Stimulated activated CD4-positive, alpha-beta T cell treated with anti-CD3 and anti-CD28 coated beads, Interleukin-4, amount 100 ng/mL, for 48 hours (primary cell): ENCODE measurements at regions not wholly inside any gene's neighbourhood (a gene's known extent, or its start where the extent isn't known, plus 50 kb on each side); places are given as distances from the start of the nearest gene placed in this dataset.
"Not testable (repeated sequence)": the region's sequence is repeated elsewhere in the genome, so short reads cannot be mapped to it uniquely, and the experiment has no call there.

ENCODE experiments used
- DNase-seq, 2 donors: peaks; one replicate each; pipeline ENCODE4 v3.0.0-alpha.2; 2020; ENCODE audit warnings: low read depth in 2 of 2

DNA sequence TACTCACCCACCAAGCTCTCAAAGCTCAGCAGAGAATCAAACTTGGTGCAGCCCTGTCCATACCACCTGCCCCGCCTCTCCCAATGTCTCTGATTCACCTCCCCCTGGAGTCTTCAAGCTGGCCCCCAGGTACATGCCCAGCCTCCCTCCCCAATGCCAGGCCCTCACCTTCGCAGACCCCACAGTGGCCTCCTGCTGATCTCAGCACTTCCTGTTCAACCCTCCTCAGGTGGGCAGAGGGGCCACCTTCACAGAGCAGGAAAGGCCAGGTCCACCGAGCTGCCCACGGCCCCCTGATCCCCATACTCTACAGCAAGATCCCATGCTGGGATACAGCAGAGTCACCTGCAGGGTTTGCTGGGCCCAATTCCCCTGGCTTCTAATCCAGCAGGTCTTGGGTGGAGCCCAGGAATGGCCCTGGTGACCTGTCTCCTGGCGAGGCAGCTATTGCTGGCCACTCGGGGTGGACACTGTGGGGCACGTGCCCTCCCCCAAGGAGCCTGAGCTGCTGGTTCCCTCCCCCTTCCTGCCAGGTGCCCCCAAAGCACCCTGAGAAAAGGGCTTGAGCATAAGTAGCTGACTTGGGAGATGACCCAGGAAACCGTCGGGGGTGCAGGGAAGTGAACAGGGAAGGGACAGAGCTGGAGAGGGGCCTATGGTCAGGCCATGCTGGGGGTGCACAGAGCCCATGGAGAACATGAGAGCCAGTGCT, 150.7 kb downstream of the BRD1 start:
- DNase-seq: no peak

DNA sequence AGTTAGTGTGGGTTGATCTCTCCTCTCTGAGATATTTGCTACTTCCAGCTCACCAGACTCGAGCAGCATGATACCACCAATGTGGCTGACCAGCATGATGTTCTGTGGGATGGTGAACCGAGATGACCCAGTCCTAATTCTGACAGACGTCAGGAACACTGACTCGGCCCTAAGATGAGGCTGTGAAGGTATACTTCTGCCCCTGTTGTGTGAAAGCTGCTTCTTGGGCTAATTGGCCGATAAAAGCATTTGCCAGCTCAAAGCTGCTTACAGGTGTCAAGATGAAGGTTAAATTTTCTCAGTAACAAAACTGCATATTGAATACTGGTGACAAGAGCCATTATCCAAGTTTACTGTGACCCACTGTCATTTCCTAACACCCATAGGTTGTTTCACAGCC, 151.4 kb downstream of the BRD1 start:
- DNase-seq: no peak

DNA sequence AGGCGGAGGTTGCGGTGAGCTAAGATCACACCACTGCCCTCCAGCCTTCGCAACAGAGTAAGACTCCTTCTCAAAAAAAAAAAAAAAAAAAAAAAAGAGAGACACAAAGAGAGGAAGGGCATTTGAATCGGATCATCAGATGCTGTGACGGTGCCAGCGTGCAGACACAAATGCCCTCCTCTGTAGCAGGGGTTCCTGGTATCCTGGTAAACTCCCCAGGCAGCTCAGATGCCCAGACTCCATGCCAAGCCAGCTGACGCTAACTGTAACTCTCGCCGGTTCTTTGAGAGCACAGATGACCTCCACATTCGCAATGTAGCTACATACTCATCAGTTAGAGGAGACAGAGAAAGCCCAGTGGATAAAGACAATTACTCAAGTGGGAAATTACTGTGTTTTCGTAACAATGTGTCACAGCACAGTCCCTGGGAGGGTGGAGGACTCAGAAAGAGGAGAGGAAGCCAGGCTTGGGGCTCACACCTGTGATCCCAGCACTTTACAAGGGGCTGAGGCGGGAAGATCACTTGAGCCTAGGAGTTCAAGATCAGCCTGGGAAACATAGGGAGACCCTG, 153.1 kb downstream of the BRD1 start:
- no peak for DNase-seq

DNA sequence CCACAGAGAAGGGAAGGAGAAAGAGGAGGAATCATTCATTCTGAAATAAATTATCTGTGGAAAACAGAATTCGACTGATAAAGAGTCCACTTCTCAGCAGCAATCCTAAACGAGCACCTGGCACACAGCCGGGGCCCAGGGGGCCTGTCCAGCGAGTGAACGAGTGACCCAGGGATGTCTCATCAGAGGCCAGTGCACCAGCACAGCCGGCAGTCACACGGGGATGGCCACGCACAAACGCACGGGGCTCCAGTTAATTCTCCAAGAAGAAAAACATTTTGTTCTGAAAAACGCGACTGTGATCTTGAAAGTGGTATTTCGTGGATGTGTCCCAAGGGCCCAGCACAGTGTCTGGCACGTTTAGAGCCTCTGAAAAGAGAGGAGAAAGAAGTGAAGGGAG, 154.6 kb downstream of the BRD1 start:
- no peak for DNase-seq

DNA sequence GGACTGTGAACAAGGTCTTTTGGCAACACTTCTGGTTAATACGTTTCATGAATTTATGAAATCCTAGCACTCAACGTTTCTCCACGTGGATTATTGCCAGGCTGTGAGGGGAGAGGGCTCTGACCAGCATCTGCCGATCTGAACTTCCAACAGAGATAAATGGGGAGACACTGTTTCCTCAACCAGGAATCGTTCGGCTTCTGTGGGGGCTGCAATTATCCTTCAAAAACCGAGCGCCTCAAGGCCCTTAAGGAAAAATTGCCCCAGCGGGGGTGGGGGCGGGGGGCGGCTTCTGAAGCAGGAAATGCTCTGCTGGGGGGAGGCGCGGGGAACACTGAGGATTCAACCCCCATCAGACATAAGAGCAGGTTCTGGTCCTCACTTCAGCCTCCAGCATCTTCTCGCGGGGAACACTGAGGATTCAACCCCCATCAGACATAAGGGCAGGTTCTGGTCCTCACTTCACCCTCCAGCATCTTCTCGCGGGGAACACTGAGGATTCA, 155.6 kb downstream of the BRD1 start:
- no peak for DNase-seq

DNA sequence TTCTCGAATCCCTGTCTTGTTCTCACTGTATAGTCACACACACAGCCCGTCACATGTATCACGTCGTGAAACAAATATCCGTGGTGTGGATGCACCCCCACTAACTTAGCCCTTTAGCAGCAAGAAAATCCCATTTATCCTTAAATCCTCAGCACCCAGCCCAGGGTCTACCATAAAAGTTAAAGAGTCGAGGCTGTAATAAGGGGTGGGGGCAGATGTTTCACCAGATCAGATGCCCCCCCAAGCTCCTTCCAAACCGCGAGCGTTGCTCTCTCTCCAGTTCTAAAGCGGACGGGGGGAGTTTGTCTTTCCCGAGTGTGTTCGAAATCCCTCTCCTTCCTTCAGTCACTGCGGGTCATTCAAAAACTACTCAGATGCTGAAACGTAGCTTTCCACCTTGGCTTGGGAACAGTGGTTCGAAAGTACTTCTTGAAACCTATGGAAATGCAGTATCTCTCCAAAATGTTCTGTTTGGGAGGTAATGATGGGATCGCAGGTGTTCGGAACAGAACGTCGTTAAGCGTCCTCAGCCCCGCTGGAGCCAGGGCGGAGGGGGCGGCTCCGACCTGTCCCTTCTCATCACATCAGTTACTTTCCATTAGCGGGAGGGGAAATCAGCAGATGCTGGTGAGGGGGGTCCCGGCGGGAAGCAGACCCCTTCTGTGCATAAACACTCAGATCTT, 156.2 kb downstream of the BRD1 start:
- no peak for DNase-seq

DNA sequence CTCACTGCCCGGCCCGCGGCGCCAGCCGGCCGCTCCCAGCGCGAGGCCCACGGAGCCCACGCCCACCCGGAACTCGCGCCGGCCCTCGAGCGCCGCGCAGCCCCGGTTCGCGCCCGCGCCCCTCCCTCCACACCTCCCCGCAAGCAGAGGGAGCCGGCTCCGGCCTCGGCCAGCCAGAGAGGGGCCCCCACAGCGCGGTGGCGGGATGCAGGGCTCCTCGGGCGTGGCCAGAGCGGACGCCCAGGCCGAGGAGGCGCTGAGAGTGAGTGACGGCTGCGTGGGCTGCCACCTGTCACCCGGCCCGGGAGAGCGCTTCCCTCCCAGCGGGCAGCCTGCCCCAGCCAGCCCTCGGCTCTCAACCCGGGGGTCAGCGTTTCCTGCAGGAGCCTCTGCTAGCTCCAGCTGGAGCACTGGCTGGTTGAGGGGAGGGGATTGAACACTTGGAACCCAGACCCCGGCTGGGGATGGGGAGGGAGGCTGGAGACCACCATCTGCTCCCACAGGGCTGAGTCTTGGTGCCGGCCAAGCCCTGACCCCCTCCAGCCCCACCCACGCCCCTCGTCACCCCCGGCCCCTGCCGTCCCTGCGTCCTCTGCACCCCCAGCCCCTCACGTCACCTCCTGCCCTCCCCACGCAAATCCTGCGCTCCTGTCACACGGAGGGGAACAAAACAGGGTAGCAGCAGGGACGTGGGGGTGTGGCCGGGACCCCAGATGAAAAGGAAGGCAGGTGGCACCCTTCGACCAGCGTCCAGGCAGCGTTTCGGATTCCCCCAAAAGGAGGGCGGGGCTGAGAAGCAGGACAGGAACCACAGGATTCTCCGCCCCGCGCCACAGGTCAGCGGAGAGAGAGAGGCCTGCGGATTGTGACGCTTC, 157.0 kb downstream of the BRD1 start:
- DNase-seq: peak in 1 of 2 donors; percentile 24

DNA sequence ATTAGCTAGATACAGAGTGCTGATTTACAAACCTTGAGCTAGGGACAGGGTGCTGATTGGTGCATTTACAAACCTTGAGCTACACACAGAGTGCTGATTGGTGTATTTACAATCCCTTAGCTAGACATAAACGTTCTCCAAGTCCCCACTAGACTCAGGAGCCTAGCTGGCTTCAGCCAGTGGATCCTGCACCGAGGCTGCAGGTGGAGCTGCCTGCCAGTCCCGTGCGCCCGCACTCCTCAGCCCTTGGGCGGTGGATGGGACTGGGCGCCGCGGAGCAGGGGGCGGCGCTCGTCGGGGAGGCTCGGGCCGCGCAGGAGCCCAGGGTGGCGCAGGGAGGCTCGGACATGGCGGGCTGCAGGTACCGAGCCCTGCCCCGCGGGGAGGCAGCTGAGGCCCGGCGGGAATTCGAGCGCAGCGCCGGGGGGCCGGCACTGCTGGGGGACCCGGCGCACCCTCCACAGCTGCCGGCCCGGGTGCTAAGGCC, 157.7 kb downstream of the BRD1 start:
- peak in 1 of 2 donors; percentile 8 for DNase-seq

DNA sequence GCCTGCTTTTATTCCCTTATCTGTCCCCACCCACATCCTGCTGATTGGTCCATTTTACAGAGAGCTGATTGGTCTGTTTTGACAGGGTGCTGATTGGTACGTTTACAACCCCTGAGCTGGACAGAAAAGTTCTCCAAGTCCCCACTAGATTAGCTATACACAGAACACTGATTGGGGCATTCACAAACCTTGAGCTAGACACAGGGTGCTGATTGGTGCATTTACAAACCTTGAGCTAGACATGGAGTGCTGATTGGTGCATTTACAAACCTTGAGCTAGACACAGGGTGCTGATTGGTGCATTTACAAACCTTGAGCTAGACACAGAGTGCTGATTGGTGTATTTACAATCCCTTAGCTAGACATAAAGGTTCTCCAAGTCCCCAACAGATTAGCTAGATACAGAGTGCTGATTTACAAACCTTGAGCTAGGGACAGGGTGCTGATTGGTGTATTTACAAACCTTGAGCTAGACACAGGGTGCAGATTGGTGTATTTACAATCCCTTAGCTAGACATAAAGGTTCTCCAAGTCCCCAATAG, 158.2 kb downstream of the BRD1 start:
- DNase-seq: not testable (repeated sequence)

DNA sequence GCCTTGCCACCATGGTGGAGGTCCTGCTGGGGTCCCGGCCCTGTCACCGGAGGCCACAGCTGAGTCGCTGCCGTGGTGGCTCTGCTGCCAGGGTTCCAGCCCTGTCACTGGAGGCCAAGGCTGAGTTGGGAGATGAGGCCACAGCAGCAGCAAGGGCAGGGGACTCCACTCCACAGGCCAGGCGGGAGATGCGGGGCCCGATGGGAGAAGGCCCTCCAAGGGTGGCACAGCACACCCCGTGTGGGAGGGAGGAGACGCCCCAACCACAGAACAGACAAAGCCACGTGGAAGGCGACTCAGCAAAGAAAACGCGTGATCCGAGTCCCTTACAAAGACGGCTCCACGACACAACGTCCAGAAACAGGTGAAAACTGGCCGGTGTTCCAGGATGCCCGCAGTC, 159.3 kb downstream of the BRD1 start:
- DNase-seq: no peak

DNA sequence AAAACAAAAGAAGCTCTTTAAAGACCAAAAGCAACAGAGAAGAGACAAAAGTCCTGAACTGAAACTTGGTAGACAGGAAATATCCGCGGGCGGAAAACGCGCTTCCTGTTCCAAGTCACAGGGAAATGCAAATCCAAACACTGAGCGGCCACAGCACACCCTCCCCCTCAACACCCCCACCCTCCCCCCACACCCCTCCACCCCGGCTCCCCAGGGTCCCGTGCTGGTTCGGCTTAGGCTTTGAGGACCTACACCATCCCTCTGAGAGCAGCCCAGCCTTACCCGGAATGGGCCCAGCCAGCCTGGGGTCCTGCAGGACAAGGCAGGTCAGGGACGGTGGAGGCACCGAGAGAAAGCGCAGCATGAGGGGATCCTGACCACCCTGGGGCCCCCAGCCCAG, 160.4 kb downstream of the BRD1 start:
- DNase-seq: no peak

DNA sequence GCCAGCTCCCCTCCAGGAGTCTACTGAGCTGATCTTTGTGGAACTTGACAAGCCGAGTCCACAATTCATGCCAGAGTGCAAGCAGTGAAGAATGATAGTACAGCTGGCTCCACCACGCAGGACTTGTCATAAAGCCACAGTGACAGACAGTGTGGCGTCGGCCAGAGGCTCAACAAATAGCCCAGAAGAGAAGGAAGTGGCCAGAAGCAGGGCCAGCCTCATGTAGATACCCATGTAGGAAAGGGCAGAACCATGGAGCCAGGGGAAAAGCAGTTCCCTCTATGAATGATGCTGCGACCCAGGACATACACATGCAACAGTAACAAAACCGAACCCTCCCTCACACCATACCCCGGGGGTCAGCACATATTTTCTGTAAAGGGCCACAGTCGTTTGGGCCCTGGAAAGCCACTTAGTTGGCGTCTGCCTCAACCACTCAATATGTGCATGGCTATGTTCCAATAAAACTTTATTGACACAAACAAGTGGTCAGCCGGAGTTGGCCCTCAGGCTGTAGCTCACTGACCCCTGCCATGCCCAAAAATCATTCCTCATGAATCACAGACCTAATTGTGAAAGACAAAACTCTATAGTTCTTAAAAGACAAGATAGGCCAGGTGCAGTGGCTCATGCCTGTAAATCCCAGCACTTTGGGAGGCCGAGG, 161.4 kb downstream of the BRD1 start:
- DNase-seq: no peak

DNA sequence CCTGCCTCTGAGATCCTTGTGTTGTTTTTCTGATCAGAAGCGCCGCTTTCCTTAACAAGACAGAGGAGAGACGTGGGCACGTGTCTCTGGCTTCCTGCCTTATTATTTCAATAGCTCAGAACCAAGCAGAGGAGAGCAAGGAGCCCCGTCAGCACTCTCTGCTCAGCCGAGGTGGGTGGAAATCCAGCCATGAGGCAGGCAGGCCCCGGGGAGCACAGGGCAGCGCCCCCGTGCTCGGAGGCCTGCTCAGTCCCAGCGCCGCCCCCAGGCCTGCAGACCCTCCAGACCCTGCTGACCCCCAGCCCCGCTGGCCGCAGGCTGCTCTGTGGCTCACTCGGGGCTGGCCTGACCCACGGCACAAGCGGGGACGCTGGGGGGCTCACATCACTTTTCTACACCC, 162.8 kb downstream of the BRD1 start:
- DNase-seq: no peak

DNA sequence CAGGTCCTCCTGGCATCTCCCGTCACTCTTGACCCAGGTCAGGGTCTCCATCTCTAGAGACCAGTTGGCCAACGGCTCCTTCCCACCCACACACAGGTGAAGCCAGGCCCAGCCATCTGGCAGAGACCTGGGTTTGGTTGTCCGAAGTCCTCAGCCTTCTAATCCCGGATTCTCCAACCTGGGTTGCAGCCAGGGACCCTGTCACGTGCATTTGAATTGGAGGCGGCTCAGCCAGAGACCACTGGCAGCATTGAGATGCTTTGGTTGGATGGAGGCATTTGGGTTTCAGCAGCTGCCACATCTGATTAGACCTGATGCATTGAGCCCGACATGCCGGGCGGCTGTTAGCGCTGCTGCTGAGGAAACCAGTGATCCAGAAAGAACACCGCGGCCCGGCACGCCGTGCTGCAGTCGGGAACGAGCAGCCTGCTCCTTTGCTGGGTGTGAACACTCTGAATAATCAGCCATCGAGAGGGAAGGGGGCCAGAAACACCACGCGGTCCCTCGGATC, 163.2 kb downstream of the BRD1 start:
- no peak for DNase-seq

DNA sequence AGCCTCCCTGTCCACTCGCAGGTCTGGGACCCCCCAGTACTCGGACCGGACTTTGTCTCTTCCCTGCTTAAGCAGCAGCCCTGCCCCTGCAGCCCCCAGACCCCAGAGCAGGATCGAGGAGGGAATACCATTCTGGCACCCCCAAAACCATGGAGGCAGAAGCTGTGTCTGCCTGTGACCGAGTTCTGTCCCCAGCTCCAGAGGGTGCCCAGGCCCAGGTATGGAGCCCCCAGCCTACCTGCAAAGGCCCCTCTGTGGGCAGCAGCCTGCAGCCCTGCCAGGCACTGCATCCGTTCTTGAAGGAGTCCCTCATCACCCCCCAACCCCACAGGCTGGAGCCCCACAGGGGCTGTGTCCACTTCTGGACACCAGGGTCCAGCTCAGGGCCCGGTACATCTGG, 163.8 kb downstream of the BRD1 start:
- no peak for DNase-seq

DNA sequence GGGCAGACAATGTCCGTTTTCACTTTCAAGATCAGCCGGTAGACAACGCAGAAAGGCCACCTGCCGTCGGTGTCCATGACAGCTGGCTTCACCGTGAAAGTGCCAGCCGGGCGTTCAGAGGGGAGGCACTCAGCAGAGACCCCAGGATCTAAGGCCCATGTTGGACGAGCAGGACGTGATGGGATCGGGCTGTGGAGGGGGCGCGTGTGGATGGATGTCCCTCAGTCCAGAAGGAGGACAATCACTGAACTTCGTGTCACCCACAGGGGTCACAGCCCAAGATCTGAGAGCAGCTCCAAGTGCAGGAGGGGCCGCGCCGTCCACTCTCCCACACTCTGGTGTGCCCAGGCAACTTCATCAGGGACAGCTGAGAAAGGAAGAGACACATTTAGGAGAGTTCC, 164.4 kb downstream of the BRD1 start:
- DNase-seq: no peak

DNA sequence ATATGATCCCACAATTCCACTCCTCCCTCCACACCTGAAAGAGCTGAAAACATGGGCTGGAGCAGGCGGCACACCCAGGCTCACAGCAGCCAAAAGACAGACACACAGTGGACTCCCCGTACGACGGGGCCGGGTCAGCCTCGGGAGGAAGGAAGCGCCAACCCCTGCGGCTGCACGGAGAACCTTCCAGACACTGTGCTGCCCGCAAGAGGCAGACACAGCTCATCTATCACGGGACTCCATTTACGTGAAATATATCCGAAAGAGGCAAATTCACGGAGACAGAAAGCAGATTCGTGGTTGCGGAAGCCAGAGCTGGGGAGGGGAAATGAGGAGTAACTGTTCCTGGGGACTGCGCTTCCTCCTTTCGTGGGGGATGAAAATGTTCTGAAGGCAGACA, 165.0 kb downstream of the BRD1 start:
- DNase-seq: no peak

DNA sequence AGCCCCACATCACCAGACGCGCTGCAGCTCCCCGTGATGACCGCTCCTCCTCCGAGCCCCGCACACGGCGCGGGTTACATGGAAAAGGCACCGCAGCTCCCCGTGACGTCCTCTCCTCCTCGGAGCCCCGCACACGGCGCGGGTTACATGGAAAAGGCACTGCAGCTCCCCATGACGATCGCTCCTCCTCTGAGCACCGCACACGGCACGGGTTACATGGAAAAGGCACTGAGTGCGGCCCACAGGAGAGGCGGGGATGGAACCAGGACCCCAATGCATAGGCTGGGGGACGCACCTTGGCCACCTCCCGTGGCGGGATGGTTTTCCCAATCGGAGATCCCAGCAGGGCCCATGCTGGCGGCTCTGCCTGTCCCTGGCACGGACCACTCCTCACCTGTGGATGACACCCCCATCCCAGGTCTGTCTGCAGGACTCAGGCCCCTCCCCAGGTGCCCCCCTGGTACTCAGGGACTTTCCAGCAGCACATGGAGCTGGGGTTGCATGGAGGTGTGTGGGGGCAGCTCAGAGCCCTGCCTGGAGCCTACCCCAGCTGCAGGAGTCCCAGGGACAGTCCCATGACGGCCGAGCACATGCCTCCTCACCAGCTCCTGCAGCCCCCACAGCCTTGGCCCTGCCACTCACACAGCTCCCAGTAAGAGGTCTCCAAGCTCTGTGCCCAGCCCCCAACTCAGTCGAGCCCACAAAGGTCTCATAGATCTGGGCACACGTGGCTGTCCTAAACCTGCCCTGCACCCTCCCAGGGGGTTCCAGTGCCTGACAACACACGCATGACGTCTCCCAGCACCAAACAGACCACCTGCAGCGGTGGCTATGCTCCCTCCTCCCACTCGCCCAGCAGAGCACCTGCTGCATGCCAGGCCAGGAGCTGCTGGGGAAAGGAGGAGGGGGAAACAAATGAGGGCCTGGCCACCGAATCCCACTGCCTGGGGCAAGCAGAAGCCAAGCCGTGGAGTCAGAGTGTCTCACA, 166.6 kb downstream of the BRD1 start:
- no peak for DNase-seq

DNA sequence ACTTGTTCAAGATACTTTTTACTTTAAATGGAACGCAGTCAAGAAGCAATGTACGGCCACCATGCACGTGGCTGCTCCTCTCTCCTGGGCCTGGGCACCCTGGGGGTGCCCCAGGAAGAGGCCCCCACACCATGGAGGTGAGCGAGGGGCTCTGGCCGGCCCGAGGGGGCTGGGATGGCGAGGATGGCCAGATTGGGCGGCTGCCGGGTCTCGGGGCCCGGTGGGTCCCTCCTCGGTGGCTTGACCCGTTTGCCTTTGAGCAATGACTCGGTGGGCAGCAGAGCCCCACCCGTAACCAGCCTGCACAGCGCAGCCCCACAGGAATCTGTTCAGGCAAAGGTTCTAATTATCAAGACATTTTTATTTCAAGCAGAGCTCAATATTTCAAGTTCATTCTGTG, 167.4 kb downstream of the BRD1 start:
- DNase-seq: no peak

DNA sequence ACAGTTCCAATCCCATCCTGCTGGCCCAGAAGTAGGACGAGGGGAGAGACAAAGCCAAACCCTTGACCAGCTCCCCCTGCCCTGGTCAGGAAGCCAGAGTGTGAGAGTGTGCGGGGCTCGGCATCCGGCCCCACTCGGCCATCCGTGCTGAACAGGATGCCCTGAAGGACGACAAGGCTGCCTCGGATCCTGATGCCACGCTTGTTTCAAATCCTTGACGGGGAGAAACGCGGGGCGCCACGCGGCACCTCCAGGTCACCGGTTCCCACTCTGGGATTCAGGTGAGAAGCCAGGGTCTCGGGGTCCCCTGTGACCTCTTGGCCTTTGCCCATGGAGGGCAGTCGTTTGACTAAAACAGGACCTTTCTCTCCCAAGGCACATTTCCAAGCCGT, 167.8 kb downstream of the BRD1 start:
- no peak for DNase-seq
